GM19328 (cell line): ENCODE measurements at regions not wholly inside any gene's neighbourhood (a gene's known extent, or its start where the extent isn't known, plus 50 kb on each side); places are given as distances from the start of the nearest gene placed in this dataset.
"Not testable (repeated sequence)": the region's sequence is repeated elsewhere in the genome, so short reads cannot be mapped to it uniquely, and the experiment has no call there.

Source experiments
- ATAC-seq: cut with Tn5 transposase; IDR thresholded peaks from one replicate; pipeline ENCODE4 v1.9.1; 2021; ENCODE audit warnings: mild to moderate bottlenecking, moderate library complexity; ENCODE audit not compliant: unreplicated experiment

GRCh38 chr9:88287972-88288371 lies 100.3 kb upstream of the SPIN1 start:
- no peak for ATAC-seq

GRCh38 chr9:88280816-88281382 lies 107.3 kb upstream of the SPIN1 start:
- ATAC-seq = no peak

GRCh38 chr9:88278036-88278435 lies 110.2 kb upstream of the SPIN1 start:
- ATAC-seq = no peak

GRCh38 chr9:88274078-88274477 lies 114.2 kb upstream of the SPIN1 start:
- ATAC-seq = no peak

GRCh38 chr9:88272986-88273385 lies 115.3 kb upstream of the SPIN1 start:
- no peak for ATAC-seq

GRCh38 chr9:88270413-88270812 lies 117.8 kb upstream of the SPIN1 start:
- no peak for ATAC-seq

- no peak for ATAC-seq
Observed at GRCh38 chr9:88268886-88269285, 119.4 kb upstream of the SPIN1 start.

- no peak for ATAC-seq
Observed at GRCh38 chr9:88267283-88267682, 121.0 kb upstream of the SPIN1 start.

GRCh38 chr9:88266416-88266815 lies 121.8 kb upstream of the SPIN1 start:
- ATAC-seq = no peak

- ATAC-seq = no peak
Observed at GRCh38 chr9:88259001-88259400, 120.7 kb upstream of the SPATA31C2 start.

- no peak for ATAC-seq
Observed at GRCh38 chr9:88258601-88259000, 120.3 kb upstream of the SPATA31C2 start.

- ATAC-seq = no peak
Observed at GRCh38 chr9:88258024-88258423, 119.7 kb upstream of the SPATA31C2 start.

- no peak for ATAC-seq
Observed at GRCh38 chr9:88256216-88256615, 117.9 kb upstream of the SPATA31C2 start.

- not testable (repeated sequence) for ATAC-seq
Observed at GRCh38 chr9:88255806-88256205, 117.5 kb upstream of the SPATA31C2 start.

- no peak for ATAC-seq
Observed at GRCh38 chr9:88251903-88252302, 113.6 kb upstream of the SPATA31C2 start.

GRCh38 chr9:88243736-88244135 lies 105.5 kb upstream of the SPATA31C2 start:
- ATAC-seq = no peak

GRCh38 chr9:88242879-88243278 lies 104.6 kb upstream of the SPATA31C2 start:
- no peak for ATAC-seq

GRCh38 chr9:88237991-88238571 lies 99.8 kb upstream of the SPATA31C2 start:
- no peak for ATAC-seq

- no peak for ATAC-seq
Observed at GRCh38 chr9:88237479-88237961, 99.2 kb upstream of the SPATA31C2 start.

GRCh38 chr9:88236511-88237478 lies 98.5 kb upstream of the SPATA31C2 start:
- no peak for ATAC-seq

- no peak for ATAC-seq
Observed at GRCh38 chr9:88235615-88236014, 97.3 kb upstream of the SPATA31C2 start.

- no peak for ATAC-seq
Observed at GRCh38 chr9:88234114-88234513, 95.8 kb upstream of the SPATA31C2 start.
